KMS-11 (cell line): ENCODE measurements at regions not wholly inside any gene's neighbourhood (a gene's known extent, or its start where the extent isn't known, plus 50 kb on each side); places are given as distances from the start of the nearest gene placed in this dataset.

Source experiments
- H2AFZ ChIP-seq: fragments of 200-600 bp; sonication (generic); 2 replicates; pipeline ENCODE4 v1.6.1; 2016; ENCODE audit warnings: antibody characterized with exemption, mixed run types, low read depth
- H3K27ac ChIP-seq: fragments of 200-600 bp; sonication (generic); 2 replicates; pipeline ENCODE4 v1.6.1; 2016; ENCODE audit warnings: mild to moderate bottlenecking, mixed run types
- H3K27me3 ChIP-seq: fragments of 200-600 bp; sonication (generic); 2 replicates; pipeline ENCODE4 v1.6.1; 2017; ENCODE audit warnings: mild to moderate bottlenecking, low read depth, mixed run types, moderate library complexity; ENCODE audit not compliant: insufficient read depth
- H3K36me3 ChIP-seq: fragments of 200-600 bp; sonication (generic); 2 replicates; pipeline ENCODE4 v1.6.1; 2017; ENCODE audit warnings: mild to moderate bottlenecking, mixed run types; ENCODE audit not compliant: insufficient read depth
- H3K4me1 ChIP-seq: fragments of 200-600 bp; sonication (generic); 2 replicates; pipeline ENCODE4 v1.6.1; 2016; ENCODE audit warnings: mild to moderate bottlenecking, low read depth, mixed run types; ENCODE audit not compliant: poor library complexity, severe bottlenecking
- H3K4me2 ChIP-seq: fragments of 200-600 bp; sonication (generic); 2 replicates; pipeline ENCODE4 v1.7.0; 2016; ENCODE audit warnings: mild to moderate bottlenecking, mixed run types
- H3K4me3 ChIP-seq: fragments of 200-600 bp; sonication (generic); IDR thresholded peaks from 2 replicates; pipeline ENCODE4 v1.6.1; 2017; ENCODE audit warnings: low read depth, low read length, mixed read lengths; ENCODE audit not compliant: insufficient read depth
- H3K79me2 ChIP-seq: fragments of 200-600 bp; sonication (generic); 2 replicates; pipeline ENCODE4 v1.6.1; 2016; ENCODE audit warnings: low read depth, mixed run types; ENCODE audit not compliant: insufficient read depth
- H3K9ac ChIP-seq: fragments of 200-600 bp; sonication (generic); 2 replicates; pipeline ENCODE4 v1.6.1; 2016; ENCODE audit warnings: mild to moderate bottlenecking, mixed run types
- H4K20me1 ChIP-seq: fragments of 200-600 bp; sonication (generic); 2 replicates; pipeline ENCODE4 v1.6.1; 2016; ENCODE audit warnings: mild to moderate bottlenecking, mixed run types; ENCODE audit not compliant: insufficient read depth
- TF ChIP-seq, protein P1 (sequence below): fragments of 200-600 bp; sonication (generic); conservative IDR thresholded peaks from 2 replicates; pipeline ENCODE4 v1.6.1; 2017; ENCODE audit warnings: low read depth, mild to moderate bottlenecking, antibody characterized with exemption, low read length, moderate library complexity, mixed read lengths

DNA sequence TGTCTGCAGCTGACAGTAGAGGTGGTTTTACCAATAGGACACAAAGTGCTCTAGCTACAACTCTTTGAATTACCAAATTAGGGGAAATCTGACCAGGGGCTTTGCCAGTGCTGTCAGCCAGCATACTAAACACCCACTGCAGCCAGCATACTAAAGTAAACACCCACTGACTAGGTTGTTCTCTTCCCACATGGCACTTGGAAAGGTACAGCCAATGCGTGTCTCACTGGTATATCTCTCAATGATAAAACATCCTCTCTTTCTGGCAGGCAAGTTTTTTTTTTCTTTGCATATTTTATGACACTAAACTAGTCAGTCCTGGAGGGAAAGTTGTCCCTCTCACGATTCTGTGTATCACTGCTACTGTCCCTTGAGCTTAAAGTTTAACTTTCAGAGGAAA, 216.1 kb downstream of the TLE1 start:
- no peaks in the 10 kb centered on the region for H3K27me3 ChIP-seq
- TF ChIP-seq, protein P1, sequence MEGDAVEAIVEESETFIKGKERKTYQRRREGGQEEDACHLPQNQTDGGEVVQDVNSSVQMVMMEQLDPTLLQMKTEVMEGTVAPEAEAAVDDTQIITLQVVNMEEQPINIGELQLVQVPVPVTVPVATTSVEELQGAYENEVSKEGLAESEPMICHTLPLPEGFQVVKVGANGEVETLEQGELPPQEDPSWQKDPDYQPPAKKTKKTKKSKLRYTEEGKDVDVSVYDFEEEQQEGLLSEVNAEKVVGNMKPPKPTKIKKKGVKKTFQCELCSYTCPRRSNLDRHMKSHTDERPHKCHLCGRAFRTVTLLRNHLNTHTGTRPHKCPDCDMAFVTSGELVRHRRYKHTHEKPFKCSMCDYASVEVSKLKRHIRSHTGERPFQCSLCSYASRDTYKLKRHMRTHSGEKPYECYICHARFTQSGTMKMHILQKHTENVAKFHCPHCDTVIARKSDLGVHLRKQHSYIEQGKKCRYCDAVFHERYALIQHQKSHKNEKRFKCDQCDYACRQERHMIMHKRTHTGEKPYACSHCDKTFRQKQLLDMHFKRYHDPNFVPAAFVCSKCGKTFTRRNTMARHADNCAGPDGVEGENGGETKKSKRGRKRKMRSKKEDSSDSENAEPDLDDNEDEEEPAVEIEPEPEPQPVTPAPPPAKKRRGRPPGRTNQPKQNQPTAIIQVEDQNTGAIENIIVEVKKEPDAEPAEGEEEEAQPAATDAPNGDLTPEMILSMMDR: no peak
- H2AFZ ChIP-seq: no peak overlapping the region

DNA sequence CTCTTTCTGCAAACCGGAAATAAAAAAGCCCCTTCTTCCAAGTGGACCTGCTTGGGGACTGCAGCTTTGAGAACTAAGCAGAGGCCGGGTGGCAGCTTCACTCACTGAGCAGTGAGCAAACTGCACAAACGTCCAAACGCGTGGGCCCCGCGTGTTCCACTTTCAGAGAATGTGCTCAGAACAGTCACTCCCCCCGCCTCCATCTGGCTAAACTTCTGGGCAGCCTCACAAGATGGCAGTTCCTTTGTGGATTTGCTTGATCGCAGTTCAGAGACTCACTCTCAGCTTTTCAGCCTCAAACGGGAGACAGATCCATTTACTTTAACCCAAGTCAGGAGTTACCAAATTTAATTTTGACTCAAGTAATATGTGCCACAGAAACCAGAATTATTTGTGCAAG, 216.6 kb downstream of the TLE1 start:
- no peaks in the 10 kb centered on the region for H4K20me1 ChIP-seq
- H3K4me2 ChIP-seq: no peak overlapping the region
- no peak overlapping the region for H2AFZ ChIP-seq
- H3K4me1 ChIP-seq: no peaks in the 10 kb centered on the region
- no peaks in the 10 kb centered on the region for H3K79me2 ChIP-seq
- H3K36me3 ChIP-seq: no peaks in the 10 kb centered on the region
- no peaks in the 10 kb centered on the region for H3K27me3 ChIP-seq
- TF ChIP-seq, protein P1: no peak
- H3K27ac ChIP-seq: no peak overlapping the region
- H3K4me3 ChIP-seq: no peak overlapping the region
- no peak overlapping the region for H3K9ac ChIP-seq

More for the DNA sequence above, 216.1 kb downstream of the TLE1 start:
- no peak overlapping the region for H3K4me2 ChIP-seq
- H3K4me1 ChIP-seq: no peaks in the 10 kb centered on the region
- no peaks in the 10 kb centered on the region for H4K20me1 ChIP-seq
- H3K4me3 ChIP-seq: no peak overlapping the region
- no peak overlapping the region for H3K27ac ChIP-seq
- H3K36me3 ChIP-seq: no peaks in the 10 kb centered on the region
- no peak overlapping the region for H3K9ac ChIP-seq
- no peaks in the 10 kb centered on the region for H3K79me2 ChIP-seq

DNA sequence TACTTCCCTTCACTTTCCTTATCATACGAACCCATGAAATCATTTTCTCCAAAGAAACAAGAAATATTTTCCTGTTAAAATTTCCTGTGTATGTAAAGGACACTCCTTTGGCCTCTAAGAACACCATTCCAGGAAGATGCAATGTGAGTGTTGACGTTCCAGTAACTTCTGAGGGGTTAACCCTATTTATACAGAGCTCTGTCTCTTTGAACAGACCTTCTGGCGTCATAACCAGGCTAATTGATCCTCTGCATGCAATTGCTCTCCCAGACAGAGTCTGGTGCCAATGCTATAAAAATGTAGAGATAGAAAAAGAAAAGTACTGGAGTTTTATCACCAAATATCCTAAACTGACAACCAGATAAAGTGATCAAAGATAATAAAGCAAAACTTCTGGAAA, 218.5 kb downstream of the TLE1 start:
- Histone ChIP-seq H3K27me3 (no peaks in the 10 kb centered on the region), H3K79me2 (no peaks in the 10 kb centered on the region), H3K4me2 (no peak overlapping the region), H3K4me1 (no peaks in the 10 kb centered on the region), H3K27ac (no peak overlapping the region), H4K20me1 (no peaks in the 10 kb centered on the region), H3K9ac (no peak overlapping the region), H3K36me3 (no peaks in the 10 kb centered on the region), H2AFZ (no peak overlapping the region), H3K4me3 (no peak overlapping the region)
- TF ChIP-seq, protein P1: no peak

DNA sequence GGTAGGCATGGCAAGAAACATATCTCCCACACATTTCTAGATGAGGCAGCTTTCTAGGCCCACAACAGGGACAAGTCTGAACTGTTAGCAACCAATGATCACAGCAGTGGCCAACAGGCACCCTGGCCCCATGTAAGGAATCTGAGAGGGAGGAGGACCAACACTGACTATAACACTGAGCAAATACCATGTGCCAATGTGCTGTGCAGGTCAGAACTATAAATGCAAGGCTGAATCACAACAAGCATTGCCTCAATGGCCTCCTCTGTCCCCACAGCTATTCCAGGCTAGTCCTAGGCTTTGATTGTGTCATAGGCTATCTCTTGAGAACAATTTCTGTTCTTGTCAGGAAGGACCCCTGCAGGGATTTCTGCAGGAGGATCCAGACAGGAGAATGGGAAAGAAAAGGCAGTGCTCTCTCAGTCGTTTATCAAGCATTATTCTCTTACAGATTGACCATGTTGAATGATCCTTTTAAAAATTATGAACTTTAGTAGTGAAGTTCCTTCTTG, 221.2 kb downstream of the TLE1 start:
- Histone ChIP-seq H3K4me1 (no peaks in the 10 kb centered on the region), H2AFZ (no peak overlapping the region), H3K4me2 (no peak overlapping the region), H3K27ac (no peak overlapping the region), H3K79me2 (no peaks in the 10 kb centered on the region), H4K20me1 (no peaks in the 10 kb centered on the region), H3K27me3 (no peaks in the 10 kb centered on the region), H3K9ac (no peak overlapping the region), H3K36me3 (no peaks in the 10 kb centered on the region), H3K4me3 (no peak overlapping the region)
- TF ChIP-seq, protein P1: no peak
